MM.1S (cell line): ENCODE measurements at regions not wholly inside any gene's neighbourhood (a gene's known extent, or its start where the extent isn't known, plus 50 kb on each side); places are given as distances from the start of the nearest gene placed in this dataset.

ENCODE experiments used
- DNase-seq: peaks from one replicate; pipeline ENCODE4 v3.0.0-alpha.2; 2015
- H2AFZ ChIP-seq: fragments of 300-600 bp; sonication (generic); 2 replicates; pipeline ENCODE4 v1.6.0; 2016; ENCODE audit warnings: antibody characterized with exemption, low read length
- H3F3A ChIP-seq: fragments of 300-600 bp; sonication (generic); 2 replicates; pipeline ENCODE4 v1.6.1; 2016; ENCODE audit warnings: mild to moderate bottlenecking, antibody characterized with exemption, low read length, moderate library complexity, mixed read lengths; ENCODE audit not compliant: insufficient read depth
- H3K27ac ChIP-seq: fragments of 300-600 bp; sonication (generic); 2 replicates; pipeline ENCODE4 v1.5.1; 2016; ENCODE audit warnings: mild to moderate bottlenecking, low read length
- H3K27me3 ChIP-seq: fragments of 300-600 bp; sonication (generic); replicated peaks from 2 replicates; pipeline ENCODE4 v1.6.0; 2016; ENCODE audit warnings: low read length; ENCODE audit not compliant: insufficient read depth
- H3K36me3 ChIP-seq: fragments of 300-600 bp; sonication (generic); replicated peaks from 2 replicates; pipeline ENCODE4 v1.6.1; 2016; ENCODE audit warnings: mild to moderate bottlenecking, low read length, mixed read lengths; ENCODE audit not compliant: insufficient read depth
- H3K4me1 ChIP-seq: fragments of 300-600 bp; sonication (generic); 2 replicates; pipeline ENCODE4 v1.6.1; 2016; ENCODE audit warnings: low read length, mixed read lengths
- H3K4me2 ChIP-seq: fragments of 300-600 bp; sonication (generic); 2 replicates; pipeline ENCODE4 v1.6.0; 2016; ENCODE audit warnings: low read depth, low read length
- H3K4me3 ChIP-seq: fragments of 300-600 bp; sonication (generic); 2 replicates; pipeline ENCODE4 v1.5.1; 2016; ENCODE audit warnings: low read length, mixed read lengths
- H3K79me2 ChIP-seq: fragments of 300-600 bp; sonication (generic); 2 replicates; pipeline ENCODE4 v1.6.1; 2016; ENCODE audit warnings: mixed run types, low read length, mixed read lengths
- H3K9ac ChIP-seq: fragments of 300-600 bp; sonication (generic); 2 replicates; pipeline ENCODE4 v1.6.1; 2016; ENCODE audit warnings: low read length, mixed read lengths
- H3K9me2 ChIP-seq: fragments of 300-600 bp; sonication (generic); replicated peaks from 2 replicates; pipeline ENCODE4 v1.6.1; 2016; ENCODE audit warnings: mild to moderate bottlenecking, low read length, mixed read lengths; ENCODE audit not compliant: insufficient read depth
- H3K9me3 ChIP-seq: fragments of 300-600 bp; sonication (generic); replicated peaks from 2 replicates; pipeline ENCODE4 v1.6.1; 2016; ENCODE audit warnings: mild to moderate bottlenecking, low read length, mixed read lengths; ENCODE audit not compliant: insufficient read depth
- H4K20me1 ChIP-seq: fragments of 300-600 bp; sonication (generic); 2 replicates; pipeline ENCODE4 v1.6.1; 2016; ENCODE audit warnings: mild to moderate bottlenecking, low read length, moderate library complexity, mixed read lengths; ENCODE audit not compliant: insufficient read depth
- CTCF ChIP-seq: fragments of 300-600 bp; sonication (generic); IDR thresholded peaks from 2 replicates; pipeline ENCODE4 v1.5.1; 2016; ENCODE audit warnings: antibody characterized with exemption, low read length, mixed read lengths
- EZH2 ChIP-seq: fragments of 300-600 bp; sonication (generic); optimal IDR thresholded peaks from 2 replicates; pipeline ENCODE3; 2017; ENCODE audit warnings: low read depth, mild to moderate bottlenecking, antibody characterized with exemption, low read length, mixed read lengths
- EZH2phosphoT487 ChIP-seq: fragments of 300-600 bp; sonication (generic); IDR thresholded peaks from 2 replicates; pipeline ENCODE4 v1.6.1; 2018; ENCODE audit warnings: antibody characterized with exemption, low read length

GRCh38 chr2:187985195-187985594, 306.5 kb upstream of the GULP1 start:
- peaks cover 39% of the 10 kb centered on the region for H3F3A ChIP-seq
- H3K4me1 ChIP-seq: peaks cover 73% of the 10 kb centered on the region
- no peak overlapping the region for H3K4me3 ChIP-seq
- no peak for TF ChIP-seq CTCF
- no peak for TF ChIP-seq EZH2phosphoT487
- TF ChIP-seq EZH2: no peak
- no peak overlapping the region for H3K27ac ChIP-seq
- DNase-seq: no peak
- H3K27me3 ChIP-seq: no peaks in the 10 kb centered on the region
- H3K36me3 ChIP-seq: no peaks in the 10 kb centered on the region
- H3K4me2 ChIP-seq: peak overlapping the region; percentile 40; the same call in 1 of the 2 replicates
- no peaks in the 10 kb centered on the region for H3K79me2 ChIP-seq
- no peak overlapping the region for H3K9ac ChIP-seq
- H4K20me1 ChIP-seq: no peaks in the 10 kb centered on the region
- H3K9me2 ChIP-seq: no peaks in the 10 kb centered on the region
- no peaks in the 10 kb centered on the region for H3K9me3 ChIP-seq
- no peak overlapping the region for H2AFZ ChIP-seq

- Histone ChIP-seq H3K36me3 (no peaks in the 10 kb centered on the region), H3K79me2 (no peaks in the 10 kb centered on the region), H3K9me3 (no peaks in the 10 kb centered on the region), H3K4me3 (no peak overlapping the region), H3K4me1 (peaks cover 76% of the 10 kb centered on the region), H3K27ac (peak overlapping the region; percentile 77; the same call in 1 of the 2 replicates), H2AFZ (peak overlapping the region; percentile 44; the same call in 1 of the 2 replicates), H3K4me2 (peak overlapping the region; percentile 40; the same call in 1 of the 2 replicates), H3K9ac (peak overlapping the region; percentile 17; the same call in 1 of the 2 replicates), H3K9me2 (no peaks in the 10 kb centered on the region), H4K20me1 (no peaks in the 10 kb centered on the region), H3F3A (peaks cover 39% of the 10 kb centered on the region), H3K27me3 (no peaks in the 10 kb centered on the region)
- DNase-seq: peak; percentile 35
- TF ChIP-seq EZH2 (no peak), CTCF (no peak), EZH2phosphoT487 (no peak)
Measured at GRCh38 chr2:187985923-187986322, 305.8 kb upstream of the GULP1 start.

- H3K4me2 ChIP-seq: peak overlapping the region; percentile 40; the same call in 1 of the 2 replicates
Measured at GRCh38 chr2:187986390-187987105, 305.1 kb upstream of the GULP1 start.

More at GRCh38 chr2:187986390-187987105, 305.1 kb upstream of the GULP1 start:
- no peak for DNase-seq
- no peaks in the 10 kb centered on the region for H3K9me2 ChIP-seq
- no peaks in the 10 kb centered on the region for H3K36me3 ChIP-seq
- H3K4me3 ChIP-seq: no peak overlapping the region
- H3K9ac ChIP-seq: peak overlapping the region; percentile 17; the same call in 1 of the 2 replicates
- no peak for TF ChIP-seq EZH2phosphoT487
- TF ChIP-seq CTCF: no peak
- TF ChIP-seq EZH2: no peak
- H3K9me3 ChIP-seq: no peaks in the 10 kb centered on the region
- H3K27me3 ChIP-seq: no peaks in the 10 kb centered on the region
- H3K27ac ChIP-seq: peak overlapping the region; percentile 77; the same call in 1 of the 2 replicates
- H2AFZ ChIP-seq: peak overlapping the region; percentile 44; the same call in 1 of the 2 replicates
- no peaks in the 10 kb centered on the region for H4K20me1 ChIP-seq
- peaks cover 39% of the 10 kb centered on the region for H3F3A ChIP-seq
- H3K4me1 ChIP-seq: peaks cover 76% of the 10 kb centered on the region
- no peaks in the 10 kb centered on the region for H3K79me2 ChIP-seq
